Limb (tissue), 2 donors: ENCODE measurements at regions not wholly inside any gene's neighbourhood (a gene's known extent, or its start where the extent isn't known, plus 50 kb on each side); places are given as distances from the start of the nearest gene placed in this dataset.
"Not testable (repeated sequence)": the region's sequence is repeated elsewhere in the genome, so short reads cannot be mapped to it uniquely, and the experiment has no call there.

Experiments used
- DNase-seq, 2 donors: peaks; one replicate each; pipeline ENCODE4 v3.0.0-alpha.2; 2016; ENCODE audit errors: extremely low spot score in 2 of 2

DNA sequence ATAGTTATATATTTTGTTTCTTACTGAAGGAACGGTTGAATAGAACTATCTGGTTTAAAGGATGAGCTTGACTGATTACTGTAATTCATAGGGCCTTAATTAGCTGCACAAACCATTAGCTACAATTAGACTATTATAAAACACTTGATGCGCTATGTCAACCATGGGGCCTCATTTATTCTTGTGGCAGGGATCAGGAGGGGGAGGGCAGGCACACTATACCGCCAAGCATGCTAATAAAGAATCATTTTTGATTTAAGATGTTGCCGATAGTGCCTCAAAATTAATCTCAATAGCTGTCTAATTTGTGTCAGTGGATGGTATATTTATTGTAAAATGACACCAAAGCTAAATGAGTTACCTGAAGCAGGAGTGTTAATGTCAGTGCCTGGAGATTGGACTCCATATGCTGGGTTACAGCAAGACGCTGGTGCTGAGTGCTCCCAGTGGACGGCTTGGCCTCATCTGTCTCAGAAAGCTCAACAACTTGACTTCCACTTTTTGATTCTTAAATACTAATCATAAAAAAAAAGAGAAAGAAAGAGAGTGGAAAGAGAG, 1007.0 kb upstream of the CELF4 start:
- DNase-seq, result no peak

DNA sequence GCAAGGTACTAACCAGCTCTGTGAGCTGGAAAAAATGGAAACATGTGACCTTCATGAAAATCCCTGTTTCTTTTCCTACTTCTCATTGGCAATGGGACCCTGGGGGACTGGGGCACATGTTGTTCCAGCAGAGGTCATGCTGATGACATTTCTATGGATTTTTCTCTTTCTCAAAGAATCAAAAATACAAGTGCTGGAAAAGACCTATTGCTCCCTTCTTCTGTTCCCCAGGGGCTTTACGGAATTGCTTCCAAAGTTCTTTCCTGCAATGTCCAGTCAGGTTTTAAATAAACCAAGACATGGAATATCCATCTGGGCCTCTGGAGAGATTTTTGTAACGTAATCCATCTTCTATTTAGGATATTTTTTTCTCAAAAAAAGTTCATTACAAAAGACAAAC, 1006.1 kb upstream of the CELF4 start:
- DNase-seq, result no peak

DNA sequence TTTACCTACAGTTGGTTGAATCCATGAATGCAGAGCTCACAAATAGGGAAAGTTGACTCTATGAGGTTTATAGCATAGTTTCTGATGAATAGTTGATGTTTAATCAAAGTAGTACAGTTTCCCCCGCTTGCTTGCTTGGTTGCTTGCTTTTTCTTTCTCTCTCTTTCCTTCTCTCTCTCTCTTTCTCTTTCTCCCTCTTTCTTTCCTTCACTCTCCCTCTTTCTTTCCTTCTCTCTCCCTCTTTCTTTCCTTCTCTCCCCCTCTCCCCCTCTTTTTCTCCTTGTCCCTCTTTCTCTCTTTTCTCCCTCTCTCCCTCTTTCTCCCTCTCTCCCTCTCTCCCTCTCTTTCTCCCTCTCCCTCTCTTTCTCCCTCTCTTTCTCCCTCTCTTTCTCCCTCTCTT, 999.9 kb upstream of the CELF4 start:
- DNase-seq, result no peak

DNA sequence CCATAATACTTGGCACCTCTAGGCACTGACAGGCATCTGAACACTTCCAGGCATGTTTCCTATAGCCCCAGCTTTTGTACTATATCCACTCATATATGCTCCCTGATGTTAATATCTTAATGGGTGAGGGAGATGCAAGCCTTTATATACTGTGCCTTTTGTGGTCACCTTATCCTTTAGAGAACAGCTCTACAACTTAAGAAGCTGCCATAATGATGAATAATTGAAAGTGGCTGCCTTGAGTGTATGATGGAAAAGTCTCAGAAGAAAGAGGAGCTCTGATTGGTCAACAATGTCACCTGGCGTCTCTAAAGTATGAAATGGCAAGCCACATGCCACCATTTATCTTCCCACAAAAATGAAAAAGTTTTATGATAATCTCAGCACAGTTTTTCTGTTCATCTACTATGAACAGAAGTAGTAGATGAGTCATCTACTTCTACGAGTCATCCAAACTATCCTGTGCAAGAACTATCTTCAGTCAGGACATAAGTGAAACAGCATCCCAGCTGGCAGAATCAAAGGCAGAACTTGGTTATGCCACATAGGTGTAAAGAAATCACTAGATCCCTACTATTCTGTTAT, 997.9 kb upstream of the CELF4 start:
- no peak for DNase-seq

DNA sequence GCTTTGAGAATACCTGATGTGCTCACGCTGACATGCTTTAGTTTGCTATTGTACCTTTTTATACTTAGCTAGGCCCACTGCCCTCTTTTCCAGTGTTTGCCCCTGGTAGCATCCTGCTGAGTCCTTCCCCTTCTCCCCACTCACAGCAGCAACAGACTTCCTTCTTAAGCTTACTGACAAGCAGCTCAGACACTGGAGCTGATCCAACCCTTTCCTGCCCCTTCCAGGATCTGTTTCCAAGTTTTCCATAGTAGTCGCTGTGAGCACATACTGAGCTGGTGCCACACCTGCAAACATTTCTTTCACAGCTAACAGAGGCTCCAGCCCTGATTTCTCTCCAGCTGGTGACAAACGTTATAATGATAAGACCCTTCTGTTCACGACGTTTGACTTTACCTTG, 991.4 kb upstream of the CELF4 start:
- DNase-seq, result peak in 1 of 2 donors; percentile 21

DNA sequence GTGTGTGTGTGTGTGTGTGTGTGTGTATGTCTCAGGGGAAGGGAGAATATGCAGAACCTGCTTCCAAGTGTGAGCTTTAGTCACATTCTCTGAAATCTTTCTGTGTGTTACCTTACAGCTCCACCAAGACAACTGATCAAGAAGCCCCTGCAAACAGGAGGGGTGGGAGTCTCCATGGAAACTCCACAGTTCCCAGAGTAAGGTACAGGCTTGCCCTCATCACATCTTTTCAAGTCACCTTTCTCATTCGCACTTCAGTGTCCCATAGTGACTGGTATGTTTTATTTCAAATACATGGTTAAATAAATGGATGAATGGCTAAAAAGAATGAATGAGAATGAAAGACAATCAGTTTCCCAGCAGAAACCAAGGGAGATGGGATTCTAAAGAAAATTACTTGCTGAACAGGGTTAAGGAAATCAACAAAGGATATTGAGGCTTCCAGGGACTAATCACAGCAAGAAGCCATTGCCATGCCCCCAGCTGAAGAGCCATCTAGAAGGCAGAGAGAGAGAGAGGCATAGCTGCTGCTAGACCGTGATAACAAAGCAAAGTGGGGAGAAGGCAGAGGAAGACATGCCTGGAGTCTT, 987.2 kb upstream of the CELF4 start:
- no peak for DNase-seq

DNA sequence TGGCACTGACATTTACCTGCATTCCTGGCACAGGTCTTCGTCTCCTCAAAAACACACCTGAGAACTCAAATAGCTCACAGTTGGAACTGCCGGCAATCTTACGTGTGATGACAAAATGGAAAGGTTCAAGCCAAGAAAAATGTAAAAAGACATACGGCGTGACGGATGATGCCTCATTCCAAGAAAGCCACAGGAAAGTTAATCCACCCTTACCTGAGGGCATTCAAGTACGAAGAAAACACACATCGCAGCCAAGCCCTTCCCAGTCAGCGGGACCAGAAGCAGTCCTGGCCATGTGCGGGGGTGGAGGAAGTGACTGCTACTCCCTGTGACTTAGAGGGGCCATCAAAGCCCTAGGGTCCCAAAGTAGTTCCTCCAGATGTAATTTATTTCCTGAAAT, 986.3 kb upstream of the CELF4 start:
- DNase-seq, result peak in 1 of 2 donors; percentile 36

DNA sequence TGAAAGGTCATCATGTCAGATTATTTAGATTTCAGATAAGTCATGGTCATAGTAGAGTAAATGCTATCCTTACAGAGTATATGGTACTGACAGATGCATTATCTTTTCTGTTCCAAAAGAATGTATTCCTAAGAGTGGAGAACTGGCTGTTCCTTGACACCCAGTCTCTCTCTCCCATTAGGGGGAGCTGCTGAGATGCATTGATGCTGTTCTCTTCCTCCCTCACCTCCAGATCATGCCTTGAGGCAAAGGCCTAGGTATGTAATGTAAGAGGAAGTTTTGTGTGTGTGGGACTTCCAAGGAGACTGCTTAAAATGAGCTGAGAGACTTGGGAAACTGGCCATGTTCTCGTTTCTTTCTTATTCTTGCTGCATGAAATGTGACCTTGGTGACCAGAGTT, 979.5 kb upstream of the CELF4 start:
- no peak for DNase-seq

DNA sequence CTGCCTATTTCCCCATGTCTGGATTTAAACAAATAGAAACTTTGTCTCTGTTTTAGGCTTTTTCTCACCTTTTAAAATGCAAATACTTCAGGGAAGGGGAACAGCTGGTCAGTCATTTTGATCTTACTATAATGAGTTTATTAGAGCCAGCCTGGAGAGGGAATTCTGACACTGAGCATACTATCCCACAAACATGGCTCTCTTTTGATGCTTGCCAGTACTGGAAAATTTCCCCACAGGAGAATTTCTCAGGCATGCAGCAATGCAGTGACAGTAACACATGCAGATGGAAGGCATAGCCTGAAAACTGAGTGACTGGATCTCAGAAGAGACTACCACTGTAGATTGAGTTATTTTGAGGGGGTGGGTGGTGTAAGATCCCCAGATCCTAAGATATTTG, 974.3 kb upstream of the CELF4 start:
- DNase-seq, result no peak

DNA sequence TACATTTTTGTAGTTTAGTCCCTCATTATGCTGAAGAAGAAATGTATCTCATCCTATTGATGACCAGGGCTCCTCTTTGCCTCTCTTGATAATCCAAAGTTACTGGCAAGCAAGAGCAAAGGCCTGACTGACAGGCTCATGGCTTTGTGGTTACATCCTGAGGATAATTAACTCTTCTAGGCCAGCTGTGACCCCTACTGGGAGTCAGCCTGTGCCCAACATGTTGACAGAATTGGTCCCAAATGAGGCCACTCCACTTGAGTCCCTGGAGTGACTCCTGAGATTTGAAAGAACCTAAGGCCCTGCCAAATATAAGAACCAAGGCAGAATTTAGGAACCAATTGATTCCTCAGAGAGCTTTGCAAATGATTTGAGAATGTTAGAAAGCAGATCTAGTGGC, 973.8 kb upstream of the CELF4 start:
- DNase-seq, result no peak

DNA sequence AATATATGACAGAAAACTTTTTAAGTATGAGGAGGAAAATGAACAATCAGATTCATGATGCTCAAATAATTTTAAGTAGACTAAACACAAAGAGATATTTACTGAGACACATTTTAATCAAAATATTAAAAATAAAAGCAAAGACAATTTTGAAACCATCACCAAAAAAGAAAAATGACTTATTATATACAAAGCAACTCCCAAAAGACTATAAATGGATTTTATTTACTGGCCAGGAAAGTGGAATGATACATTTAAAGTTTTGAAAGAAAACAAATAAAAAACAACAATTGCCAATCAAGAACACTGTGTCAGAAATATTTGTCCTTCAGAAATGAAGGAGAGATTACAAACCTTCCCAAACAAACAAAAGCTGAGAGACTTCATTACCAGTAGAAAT, 968.5 kb upstream of the CELF4 start:
- DNase-seq, result no peak

DNA sequence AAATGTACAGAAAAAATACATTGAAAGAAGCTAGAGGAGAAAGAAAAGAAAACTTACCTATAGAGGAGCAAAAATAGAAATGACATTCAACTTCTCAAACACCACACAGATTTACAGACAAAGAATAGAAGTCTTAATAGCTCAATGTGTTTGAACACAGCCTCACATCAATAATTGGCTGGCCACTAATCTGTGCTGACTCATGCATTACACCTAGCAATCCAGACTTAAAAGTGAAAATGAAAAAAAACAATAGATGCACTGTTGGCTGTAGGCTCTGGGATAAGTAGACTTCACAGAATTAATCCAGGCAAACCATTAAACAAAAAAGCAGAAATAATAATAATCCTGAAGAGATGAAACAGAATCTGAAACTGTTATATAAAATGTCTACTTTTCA, 961.3 kb upstream of the CELF4 start:
- DNase-seq, result no peak

DNA sequence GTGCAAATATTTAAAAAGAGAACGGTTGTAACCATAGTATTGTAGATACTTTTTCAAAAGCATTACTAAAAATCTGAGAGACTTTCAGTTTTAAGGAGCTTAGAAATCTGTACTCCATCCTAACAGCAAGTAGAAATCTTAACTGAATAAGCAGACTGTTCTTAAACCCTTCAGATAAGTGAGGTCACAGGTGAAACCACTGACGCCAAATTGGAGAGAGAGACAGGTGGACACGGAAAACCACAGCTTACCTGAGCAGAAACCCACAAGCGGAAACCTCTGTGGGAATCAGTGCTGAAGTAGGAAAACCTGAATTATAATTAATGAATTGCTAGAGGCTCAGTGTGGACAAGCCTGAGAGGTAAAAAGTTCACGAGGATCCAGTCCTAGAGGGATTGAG, 959.4 kb upstream of the CELF4 start:
- DNase-seq, result no peak

DNA sequence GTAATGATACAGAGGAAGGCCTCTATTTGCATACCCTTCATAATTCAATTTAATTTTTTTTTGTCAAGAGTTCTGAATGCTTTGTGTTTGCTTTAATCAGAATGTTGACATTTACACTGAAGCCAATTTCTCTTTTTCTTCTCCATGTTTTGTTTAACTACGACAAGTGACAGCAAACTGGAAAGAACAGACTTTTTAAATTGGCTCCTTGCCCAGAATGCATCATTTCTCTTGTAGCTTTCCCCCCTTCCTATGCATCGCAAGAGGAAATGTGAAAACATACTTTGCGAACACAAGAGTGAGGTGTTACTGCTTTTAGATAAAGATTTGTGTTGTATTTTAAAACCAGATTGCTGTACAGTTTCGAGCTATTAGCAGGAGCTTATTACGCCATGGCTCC, 955.2 kb upstream of the CELF4 start:
- peak in 1 of 2 donors; percentile 21 for DNase-seq

DNA sequence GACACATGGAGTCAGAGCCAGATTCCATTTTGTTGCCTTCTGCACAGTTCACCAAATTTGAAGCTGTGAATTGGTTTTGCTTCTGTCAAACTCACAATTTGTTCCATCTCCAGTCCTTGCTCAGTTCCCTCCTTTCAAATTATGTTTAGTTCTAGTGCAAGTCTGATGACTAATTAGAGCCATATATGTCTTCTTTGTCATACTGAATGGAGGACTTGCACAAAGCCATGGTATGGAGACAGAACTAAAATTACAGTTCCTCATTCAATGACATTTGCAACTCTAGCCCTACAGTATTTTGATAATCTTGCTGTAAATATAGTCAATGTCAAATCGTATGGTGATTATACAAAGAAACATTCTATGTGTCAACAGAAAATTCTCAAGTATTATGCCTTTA, 936.9 kb upstream of the CELF4 start:
- no peak for DNase-seq

DNA sequence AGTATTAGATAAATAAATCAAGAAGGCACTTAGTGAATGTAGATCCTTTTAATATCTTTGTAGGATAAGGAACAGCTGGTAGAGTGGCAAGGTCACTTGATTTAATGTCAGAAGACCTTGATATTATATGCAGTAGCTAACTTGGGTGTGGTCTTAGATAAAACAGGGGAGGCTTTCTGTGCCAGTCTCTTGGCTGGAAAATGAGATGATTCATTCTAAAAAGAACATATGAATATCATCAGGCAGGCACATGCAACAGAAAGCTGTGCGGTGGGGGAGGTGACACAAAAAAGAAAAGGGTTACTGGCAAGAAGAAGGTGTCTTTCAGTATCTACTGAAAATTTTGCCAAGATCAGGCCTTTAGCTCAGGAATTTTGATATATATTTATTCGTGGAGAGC, 931.7 kb upstream of the CELF4 start:
- no peak for DNase-seq

DNA sequence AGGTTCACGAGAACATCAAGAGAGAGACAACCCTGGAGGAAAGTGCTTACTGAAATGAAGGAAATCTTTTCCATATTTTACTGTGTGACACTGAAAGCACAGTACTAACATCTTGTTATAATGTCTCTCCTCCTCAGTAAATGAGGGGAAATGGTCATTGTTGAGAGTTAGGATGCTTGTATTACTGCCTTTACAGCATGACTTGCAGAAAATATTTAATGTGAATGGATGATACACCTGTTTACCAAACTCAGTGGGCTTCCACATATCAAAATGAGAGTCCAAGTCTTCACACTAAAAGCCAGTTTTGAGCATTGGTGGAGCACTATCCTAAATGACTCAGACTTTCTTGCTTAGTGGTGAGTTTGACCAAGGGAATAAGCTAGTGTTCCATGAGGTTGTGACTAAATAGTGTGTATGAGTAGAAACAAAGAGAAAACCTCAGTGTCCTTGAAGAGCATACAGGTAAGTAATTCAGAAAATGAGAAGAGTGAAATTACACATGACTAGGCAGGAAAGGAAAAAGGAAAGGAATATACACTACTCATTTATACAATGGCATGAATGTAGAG, 930.7 kb upstream of the CELF4 start:
- DNase-seq, result no peak

DNA sequence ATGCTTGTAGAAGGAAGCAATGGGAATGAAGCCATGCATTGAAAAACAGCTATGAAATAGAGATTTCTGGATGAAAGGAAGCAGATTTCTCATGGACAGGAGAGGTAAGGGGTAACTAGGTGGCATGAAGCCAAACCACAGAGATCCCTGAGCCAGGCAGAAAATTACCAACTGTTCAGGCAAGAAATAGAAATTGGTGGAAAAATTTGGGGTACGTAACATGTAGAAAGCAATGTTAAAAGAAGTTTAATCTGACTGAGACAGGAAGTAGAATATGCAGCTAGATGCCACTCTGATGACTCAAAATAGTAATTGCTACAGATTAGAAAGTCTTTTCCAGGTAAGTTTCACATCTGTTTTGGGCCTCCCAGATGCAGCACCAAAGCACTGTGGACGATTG, 928.5 kb upstream of the CELF4 start:
- DNase-seq, result no peak

DNA sequence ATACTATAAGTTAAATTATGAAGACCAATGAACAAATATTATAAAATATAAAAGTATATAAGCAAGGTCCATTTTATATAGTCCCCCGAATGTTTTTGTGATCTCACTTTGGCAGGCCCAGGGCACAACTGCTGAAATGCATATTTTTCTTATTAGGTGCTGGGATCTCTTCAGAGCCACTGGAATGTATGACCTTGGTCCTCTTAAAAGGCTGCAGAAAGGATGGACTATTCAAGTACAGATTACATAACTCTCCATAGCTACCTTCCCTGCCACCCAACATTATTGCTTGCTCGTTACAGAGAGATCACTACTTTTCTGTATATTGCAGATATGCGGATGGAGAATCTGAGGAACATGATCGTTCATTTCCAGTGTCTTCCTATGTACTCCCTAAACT, 925.6 kb upstream of the CELF4 start:
- DNase-seq, result no peak

DNA sequence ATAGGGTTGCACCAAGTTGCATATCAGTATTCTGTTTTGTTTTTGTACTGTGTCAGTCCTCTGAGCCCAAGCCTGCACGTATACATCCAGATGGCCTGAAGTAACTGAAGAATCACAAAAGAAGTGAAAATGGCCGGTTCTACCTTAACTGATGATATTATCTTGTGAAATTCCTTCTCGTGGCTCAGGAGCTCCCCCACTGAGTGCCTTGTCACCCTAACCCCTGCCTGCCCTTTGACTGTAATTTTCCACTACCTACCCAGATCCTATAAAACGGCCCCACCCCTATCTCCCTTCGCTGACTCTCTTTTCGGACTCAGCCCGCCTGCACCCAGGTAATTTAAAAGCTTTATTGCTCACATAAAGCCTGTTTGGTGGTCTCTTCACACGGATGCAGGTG, 924.1 kb upstream of the CELF4 start:
- DNase-seq, result not testable (repeated sequence)

DNA sequence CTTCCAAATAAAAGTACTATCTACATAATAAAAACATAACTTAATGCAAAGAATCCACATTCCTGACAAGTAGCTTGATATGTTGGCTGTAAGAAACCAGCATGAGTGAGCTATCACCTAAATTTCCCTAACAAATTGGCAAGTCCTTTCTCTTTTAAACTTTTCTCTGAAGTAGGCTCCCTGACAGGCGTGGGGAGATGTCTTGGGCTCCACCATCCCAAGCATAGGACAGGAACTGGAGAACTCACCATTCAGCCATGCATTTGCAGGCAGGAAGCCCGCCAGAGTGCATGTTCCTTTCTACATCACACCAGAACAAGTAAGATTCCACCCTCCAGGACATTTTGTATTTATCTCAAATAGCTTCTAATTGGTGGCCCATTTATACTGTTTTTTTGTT, 921.9 kb upstream of the CELF4 start:
- no peak for DNase-seq

DNA sequence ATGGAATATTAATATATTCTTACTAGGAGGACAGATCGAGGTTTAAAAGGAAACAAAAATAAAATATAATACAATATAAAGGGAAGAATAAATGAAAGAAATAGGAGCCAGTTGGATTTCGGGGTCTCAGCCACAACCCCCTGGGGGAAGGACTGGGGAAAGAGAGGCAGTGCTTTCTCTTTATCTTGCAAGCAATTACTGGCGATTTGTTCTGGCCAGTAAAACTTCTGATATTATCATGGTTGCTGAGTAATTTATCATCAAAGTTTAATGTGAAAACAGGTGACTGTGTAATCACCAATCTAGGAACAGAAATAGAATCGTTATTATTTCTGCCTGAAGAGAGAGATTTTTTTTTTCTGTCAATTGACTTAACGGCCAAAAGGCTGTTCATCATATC, 917.7 kb upstream of the CELF4 start:
- no peak for DNase-seq

DNA sequence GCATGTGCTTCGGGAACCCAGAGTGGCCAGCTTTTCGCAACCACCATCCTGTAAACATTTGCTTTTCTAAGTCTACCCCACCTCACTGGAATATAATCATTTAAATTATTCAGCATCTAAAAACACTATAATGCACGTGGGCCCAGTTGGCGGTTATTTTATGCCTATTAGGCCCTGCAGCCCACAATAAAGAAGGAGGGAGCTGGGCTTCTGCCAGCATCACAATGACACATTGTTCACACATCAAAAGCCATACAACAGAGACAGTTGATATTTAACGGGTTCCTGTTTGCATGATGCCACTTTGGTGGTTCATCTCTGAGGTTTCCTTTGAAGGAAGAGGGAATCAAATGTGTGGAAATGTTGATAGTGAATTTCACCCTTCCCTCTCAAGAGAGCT, 916.0 kb upstream of the CELF4 start:
- DNase-seq, result no peak
